Endothelial cell (in vitro differentiated cells): ENCODE measurements at regions not wholly inside any gene's neighbourhood (a gene's known extent, or its start where the extent isn't known, plus 50 kb on each side); places are given as distances from the start of the nearest gene placed in this dataset.

ENCODE experiments used
- DNase-seq: peaks from one replicate; pipeline ENCODE4 v3.0.0; 2021; ENCODE audit warnings: low spot score
- H3K27ac Mint-ChIP-seq: one replicate; pipeline ENCODE4 v1.8.0; 2021; ENCODE audit warnings: mixed read lengths, inconsistent platforms; ENCODE audit not compliant: unreplicated experiment
- H3K27me3 Mint-ChIP-seq: one replicate; pipeline ENCODE4 v1.8.0; 2021; ENCODE audit warnings: mild to moderate bottlenecking, moderate library complexity, mixed read lengths, inconsistent platforms; ENCODE audit not compliant: unreplicated experiment
- H3K36me3 Mint-ChIP-seq: one replicate; pipeline ENCODE4 v1.8.0; 2021; ENCODE audit warnings: mild to moderate bottlenecking, low read depth, mixed read lengths, inconsistent platforms; ENCODE audit not compliant: unreplicated experiment
- H3K4me1 Mint-ChIP-seq: one replicate; pipeline ENCODE4 v1.8.0; 2021; ENCODE audit warnings: mild to moderate bottlenecking, mixed read lengths, inconsistent platforms; ENCODE audit not compliant: unreplicated experiment
- H3K4me3 Mint-ChIP-seq: one replicate; pipeline ENCODE4 v1.8.0; 2021; ENCODE audit warnings: mild to moderate bottlenecking, mixed read lengths, inconsistent platforms; ENCODE audit not compliant: unreplicated experiment
- H3K9me3 Mint-ChIP-seq: one replicate; pipeline ENCODE4 v1.8.0; 2021; ENCODE audit warnings: mixed read lengths, inconsistent platforms; ENCODE audit not compliant: unreplicated experiment
- CTCF ChIP-seq: fragments of 200-600 bp; sonication (generic); IDR thresholded peaks from one replicate; pipeline ENCODE4 v1.5.0; 2021; ENCODE audit warnings: antibody characterized with exemption; ENCODE audit not compliant: unreplicated experiment

- no peaks in the 10 kb centered on the region for H3K36me3 Mint-ChIP-seq
- no peaks in the 10 kb centered on the region for H3K27me3 Mint-ChIP-seq
- no peak overlapping the region for H3K4me3 Mint-ChIP-seq
- DNase-seq = no peak
- no peak overlapping the region for H3K27ac Mint-ChIP-seq
- no peak for TF ChIP-seq CTCF
- H3K4me1 Mint-ChIP-seq = peaks cover 5% of the 10 kb centered on the region
- H3K9me3 Mint-ChIP-seq = no peaks in the 10 kb centered on the region
These were observed 110.2 kb upstream of the FGF10 start for GRCh38 chr5:44499381-44499780.

- H3K4me3 Mint-ChIP-seq = no peak overlapping the region
- no peak overlapping the region for H3K27ac Mint-ChIP-seq
These were observed 108.4 kb upstream of the FGF10 start for GRCh38 chr5:44497606-44498005.

GRCh38 chr5:44495280-44495679 lies 106.1 kb upstream of the FGF10 start:
- Mint-ChIP-seq H3K27me3 (no peaks in the 10 kb centered on the region), H3K4me3 (no peak overlapping the region), H3K4me1 (no peaks in the 10 kb centered on the region), H3K9me3 (no peaks in the 10 kb centered on the region), H3K36me3 (no peaks in the 10 kb centered on the region), H3K27ac (no peak overlapping the region)
- no peak for TF ChIP-seq CTCF
- no peak for DNase-seq

More at GRCh38 chr5:44497606-44498005, 108.4 kb upstream of the FGF10 start:
- no peak for DNase-seq
- Mint-ChIP-seq H3K27me3 (no peaks in the 10 kb centered on the region), H3K9me3 (no peaks in the 10 kb centered on the region), H3K4me1 (peaks cover 5% of the 10 kb centered on the region), H3K36me3 (no peaks in the 10 kb centered on the region)
- TF ChIP-seq CTCF = no peak

- Mint-ChIP-seq H3K9me3 (no peaks in the 10 kb centered on the region), H3K27ac (no peak overlapping the region), H3K4me1 (no peaks in the 10 kb centered on the region), H3K4me3 (no peak overlapping the region), H3K36me3 (no peaks in the 10 kb centered on the region), H3K27me3 (no peaks in the 10 kb centered on the region)
- DNase-seq = no peak
- no peak for TF ChIP-seq CTCF
These were observed 100.5 kb upstream of the FGF10 start for GRCh38 chr5:44489759-44490158.

GRCh38 chr5:44486591-44486990 lies 97.4 kb upstream of the FGF10 start:
- Mint-ChIP-seq H3K4me1 (no peaks in the 10 kb centered on the region), H3K27me3 (no peaks in the 10 kb centered on the region), H3K36me3 (no peaks in the 10 kb centered on the region), H3K27ac (no peak overlapping the region), H3K4me3 (no peak overlapping the region), H3K9me3 (no peaks in the 10 kb centered on the region)
- TF ChIP-seq CTCF = no peak
- DNase-seq = no peak
